ENCODE measurements at regions not wholly inside any gene's neighbourhood (a gene's known extent, or its start where the extent isn't known, plus 50 kb on each side); places are given as distances from the start of the nearest gene placed in this dataset.

GRCh38 chr18:52237551-52237950 lies 102.4 kb upstream of the DCC start:
- TF ChIP-seq POLR2AphosphoS5 (IDR thresholded peaks at IDR 0.05; ENCODE audit: low read depth, low read length), result no peak
- no peak for TF ChIP-seq TAF1 (IDR thresholded peaks at IDR 0.05; ENCODE audit: borderline replicate concordance, insufficient read depth, low read length)

Data from PFSK-1 (cell line).